Hematopoietic multipotent progenitor cell (in vitro differentiated cells): ENCODE measurements at regions not wholly inside any gene's neighbourhood (a gene's known extent, or its start where the extent isn't known, plus 50 kb on each side); places are given as distances from the start of the nearest gene placed in this dataset.

Source experiments
- DNase-seq, 3 donors: peaks; one replicate each; pipeline ENCODE4 v3.0.0-alpha.2; 2011 to 2015; ENCODE audit warnings: low read depth in 2 of 3, low spot score in 2 of 3

- DNase-seq: peak in 1 of 3 donors; percentile 45
These were observed 50.0 kb downstream of the NCOR2 start for GRCh38 chr12:124517260-124518050.

- no peak for DNase-seq
These were observed 50.6 kb downstream of the NCOR2 start for GRCh38 chr12:124516850-124517249.

GRCh38 chr12:124515981-124516380, 51.4 kb downstream of the NCOR2 start:
- DNase-seq: no peak

- no peak for DNase-seq
These were observed 52.1 kb downstream of the NCOR2 start for GRCh38 chr12:124514996-124515932.

- DNase-seq: no peak
These were observed 53.0 kb downstream of the NCOR2 start for GRCh38 chr12:124514145-124514995.

- DNase-seq: no peak
These were observed 54.0 kb downstream of the NCOR2 start for GRCh38 chr12:124513297-124513867.

GRCh38 chr12:124512667-124513296, 54.6 kb downstream of the NCOR2 start:
- peak in 1 of 3 donors; percentile 52 for DNase-seq

- DNase-seq: no peak
These were observed 56.0 kb downstream of the NCOR2 start for GRCh38 chr12:124511259-124511985.

- DNase-seq: no peak
These were observed 57.0 kb downstream of the NCOR2 start for GRCh38 chr12:124510301-124510970.

GRCh38 chr12:124509676-124510300, 57.6 kb downstream of the NCOR2 start:
- no peak for DNase-seq

- DNase-seq: no peak
These were observed 58.1 kb downstream of the NCOR2 start for GRCh38 chr12:124509300-124509675.

- peak in 2 of 3 donors; percentile 67 to 81 for DNase-seq
These were observed 58.9 kb downstream of the NCOR2 start for GRCh38 chr12:124508381-124509079.

GRCh38 chr12:124507188-124508109, 60.0 kb downstream of the NCOR2 start:
- DNase-seq: no peak

- DNase-seq: no peak
These were observed 60.6 kb downstream of the NCOR2 start for GRCh38 chr12:124506832-124507153.

- peak in 2 of 3 donors; percentile 69 to 81 for DNase-seq
These were observed 61.1 kb downstream of the NCOR2 start for GRCh38 chr12:124506145-124506831.
